HCT116 (cell line): ENCODE measurements at regions not wholly inside any gene's neighbourhood (a gene's known extent, or its start where the extent isn't known, plus 50 kb on each side); places are given as distances from the start of the nearest gene placed in this dataset.
A peak's percentile ranks its signal among the peaks of the same experiment; 100 is the strongest.
"Not testable (repeated sequence)": the region's sequence is repeated elsewhere in the genome, so short reads cannot be mapped to it uniquely, and the experiment has no call there.

Experiments used
- ATAC-seq: fragments of 200-7000 bp; cut with Tn5 transposase; 2 replicates; pipeline ENCODE4 v1.9.1; 2020; ENCODE audit warnings: mild to moderate bottlenecking, moderate library complexity
- BruUV-seq: library from RNA; stranded (reverse); fragments of 400-500 nt; replicated peaks from 2 replicates; lab custom pipeline; 2021; lab: Mats Ljungman, UMichigan
- CTCF ChIA-PET: fragments of 300-600 bp; sonication (Branson Sonifier 250); formaldehyde crosslinking; loops from one replicate; lab custom pipeline; 2021; ENCODE audit warnings: antibody characterized with exemption; lab: Charles Lee
- POLR2A ChIA-PET: fragments of 300-600, 350-600 bp; sonication (Branson Sonifier 250); formaldehyde crosslinking; loops from one replicate; lab custom pipeline; 2021; ENCODE audit warnings: antibody characterized with exemption; lab: Charles Lee
- RAD21 ChIA-PET, 2 experiments: fragments of 300-600 bp; sonication (Branson Sonifier 250); formaldehyde crosslinking; loops; one replicate each; lab custom pipeline; 2023; ENCODE audit warnings: low total read pairs in 2 of 2; ENCODE audit not compliant: uncharacterized antibody in 2 of 2, unreplicated experiment in 2 of 2, low non-redundant PET in 1 of 2; lab: Charles Lee
- DNase-seq: peaks from one replicate; pipeline ENCODE4 v3.0.0-alpha.2; 2010; ENCODE audit warnings: low read depth, low spot score
- H2AFZ ChIP-seq: fragments of 200-600 bp; shearing (Covaris generic), sonication (generic); 2 replicates; pipeline ENCODE4 v1.6.1; 2017; ENCODE audit warnings: low read depth, mixed run types, mixed read lengths, antibody characterized with exemption, low read length; ENCODE audit not compliant: poor library complexity, severe bottlenecking
- H3K27ac ChIP-seq: 2 replicates; pipeline ENCODE4 v1.5.1; 2012; ENCODE audit warnings: low read depth, low read length
- H3K27me3 ChIP-seq: fragments of 200-600 bp; sonication (generic); 2 replicates; pipeline ENCODE4 v1.6.1; 2016; ENCODE audit warnings: mixed run types, low read length, mixed read lengths; ENCODE audit not compliant: insufficient read depth
- H3K36me3 ChIP-seq, 2 experiments: fragments of 200-500 bp in 1 of 2; fragments of 200-600 bp in 1 of 2; sonication (Bioruptor generic) in 1 of 2; sonication (generic) in 1 of 2; 2 replicates each; pipeline versions ENCODE4 v1.5.1 to v1.6.1; 2014 to 2016; ENCODE audit warnings: low read length in 2 of 2, inconsistent platforms in 1 of 2, mixed read lengths in 1 of 2, mixed run types in 1 of 2; ENCODE audit not compliant: insufficient read depth in 2 of 2, control insufficient read depth in 1 of 2
- H3K4me1 ChIP-seq, 2 experiments: fragments of 200-600 bp in 1 of 2; sonication (generic) in 1 of 2; 2 replicates each; pipeline versions ENCODE4 v1.5.1 to v1.6.1; 2012 to 2017; ENCODE audit warnings: low read length in 2 of 2, inconsistent platforms in 1 of 2, mild to moderate bottlenecking in 1 of 2, mixed read lengths in 1 of 2, mixed run types in 1 of 2, moderate library complexity in 1 of 2; ENCODE audit not compliant: insufficient read depth in 2 of 2, control insufficient read depth in 1 of 2
- H3K4me2 ChIP-seq: fragments of 200-600 bp; sonication (generic); 2 replicates; pipeline ENCODE4 v1.6.1; 2017; ENCODE audit warnings: mixed run types, low read length, mixed read lengths
- H3K4me3 ChIP-seq, 2 experiments: fragments of 200-600 bp in 1 of 2; sonication (generic) in 1 of 2; replicated peaks in 1 of 2; 2 replicates each; pipeline ENCODE4 v1.5.1; 2011 to 2016; ENCODE audit warnings: low read length in 2 of 2, control low read depth in 1 of 2, low read depth in 1 of 2, mild to moderate bottlenecking in 1 of 2, mixed read lengths in 1 of 2, mixed run types in 1 of 2
- H3K79me2 ChIP-seq: fragments of 200-600 bp; sonication (generic); 2 replicates; pipeline ENCODE4 v1.6.1; 2017; ENCODE audit warnings: mild to moderate bottlenecking, mixed run types, low read length, moderate library complexity, mixed read lengths; ENCODE audit not compliant: insufficient read depth
- H3K9ac ChIP-seq: fragments of 200-600 bp; sonication (generic); 2 replicates; pipeline ENCODE4 v1.6.1; 2016; ENCODE audit warnings: low read length, mixed read lengths
- H3K9me2 ChIP-seq: fragments of 200-600 bp; sonication (generic), shearing (Covaris generic); 2 replicates; pipeline ENCODE4 v1.6.1; 2017; ENCODE audit warnings: mixed run types, mild to moderate bottlenecking, moderate library complexity; ENCODE audit not compliant: insufficient read depth
- H3K9me3 ChIP-seq, 2 experiments: fragments of 200-500 bp in 1 of 2; fragments of 200-600 bp in 1 of 2; sonication (Bioruptor generic) in 1 of 2; sonication (generic) in 1 of 2; 2 replicates each; pipeline ENCODE4 v1.6.1; 2014 to 2017; ENCODE audit warnings: low read length in 2 of 2, mixed read lengths in 2 of 2, inconsistent platforms in 1 of 2, low read depth in 1 of 2, mild to moderate bottlenecking in 1 of 2, mixed run types in 1 of 2, moderate library complexity in 1 of 2; ENCODE audit not compliant: control insufficient read depth in 1 of 2, insufficient read depth in 1 of 2
- H4K20me1 ChIP-seq: fragments of 200-600 bp; sonication (generic), shearing (Covaris generic); 2 replicates; pipeline ENCODE4 v1.6.1; 2017; ENCODE audit warnings: mixed run types, mild to moderate bottlenecking, moderate library complexity; ENCODE audit not compliant: insufficient read depth
- CBX3 ChIP-seq: IDR thresholded peaks from 2 replicates; pipeline ENCODE4 v1.6.1; 2012; ENCODE audit warnings: low read depth
- intact Hi-C: fragments of 100-400 bp; cut with micrococcal nuclease; formaldehyde crosslinking; loops from 2 replicates; pipeline ENCODE4 v1.10.0; 2022
- TF ChIP-seq, protein P1 (sequence below): IDR thresholded peaks from 2 replicates; pipeline ENCODE4 v1.6.1; 2012

GRCh38 chr1:149712154-149712927, 70.2 kb upstream of the FCGR1A start:
- H3K27ac ChIP-seq, H3K4me3 ChIP-seq, RAD21 ChIA-PET, intact Hi-C loops, H3K79me2 ChIP-seq, H4K20me1 ChIP-seq, BruUV-seq, H3K9me2 ChIP-seq, H3K27me3 ChIP-seq, H3K4me1 ChIP-seq, H3K9me3 ChIP-seq, H3K9ac ChIP-seq, CTCF ChIA-PET, POLR2A ChIA-PET, H3K36me3 ChIP-seq, H2AFZ ChIP-seq: not testable (repeated sequence)
- peak; percentile 46 for DNase-seq
- H3K4me2 ChIP-seq, result peak overlapping the region; percentile 35
- TF ChIP-seq, protein P1, sequence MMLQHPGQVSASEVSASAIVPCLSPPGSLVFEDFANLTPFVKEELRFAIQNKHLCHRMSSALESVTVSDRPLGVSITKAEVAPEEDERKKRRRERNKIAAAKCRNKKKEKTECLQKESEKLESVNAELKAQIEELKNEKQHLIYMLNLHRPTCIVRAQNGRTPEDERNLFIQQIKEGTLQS, result peak; percentile 86
- TF ChIP-seq CBX3, result 0 out of 2 replicates have a peak, but pooled peaks have one; percentile 18
- peak; percentile 39 for ATAC-seq

GRCh38 chr1:149713513-149713912, 69.0 kb upstream of the FCGR1A start:
- BruUV-seq, result not testable (repeated sequence)

GRCh38 chr1:149713952-149714351, 68.5 kb upstream of the FCGR1A start:
- H3K4me2 ChIP-seq, POLR2A ChIA-PET, H3K9me3 ChIP-seq, CTCF ChIA-PET, H3K4me1 ChIP-seq, DNase-seq, H4K20me1 ChIP-seq, BruUV-seq, H3K9ac ChIP-seq, H3K27ac ChIP-seq, H3K79me2 ChIP-seq, intact Hi-C loops, H2AFZ ChIP-seq, H3K36me3 ChIP-seq, RAD21 ChIA-PET, H3K4me3 ChIP-seq, H3K9me2 ChIP-seq, H3K27me3 ChIP-seq: not testable (repeated sequence)
- ATAC-seq, result peak; percentile 47

More at GRCh38 chr1:149713513-149713912, 69.0 kb upstream of the FCGR1A start:
- H3K79me2 ChIP-seq, DNase-seq, H2AFZ ChIP-seq, RAD21 ChIA-PET, H3K4me1 ChIP-seq, H4K20me1 ChIP-seq, H3K4me2 ChIP-seq, H3K9me3 ChIP-seq, H3K36me3 ChIP-seq, H3K9me2 ChIP-seq, H3K27me3 ChIP-seq, H3K9ac ChIP-seq, CTCF ChIA-PET, POLR2A ChIA-PET, H3K27ac ChIP-seq, intact Hi-C loops, H3K4me3 ChIP-seq: not testable (repeated sequence)
- 0 out of 2 replicates have a peak, but pooled peaks have one; percentile 2 for ATAC-seq

GRCh38 chr1:149724618-149725302, 57.7 kb upstream of the FCGR1A start:
- H3K36me3 ChIP-seq, BruUV-seq, RAD21 ChIA-PET, H3K27me3 ChIP-seq, H2AFZ ChIP-seq, POLR2A ChIA-PET, CTCF ChIA-PET, H3K4me2 ChIP-seq, H3K4me3 ChIP-seq, H3K9me2 ChIP-seq, H3K4me1 ChIP-seq, H3K9ac ChIP-seq, H3K79me2 ChIP-seq, DNase-seq, H3K9me3 ChIP-seq, H3K27ac ChIP-seq, H4K20me1 ChIP-seq, intact Hi-C loops: not testable (repeated sequence)
- ATAC-seq, result peak; percentile 75; the same call in 1 of the 2 replicates
